ENCODE measurements at regions not wholly inside any gene's neighbourhood (a gene's known extent, or its start where the extent isn't known, plus 50 kb on each side); places are given as distances from the start of the nearest gene placed in this dataset.

GRCh38 chr12:46917821-46918220 lies 92.0 kb upstream of the SLC38A4 start:
- TF ChIP-seq CTCF (IDR thresholded peaks at IDR 0.05): no peak
- TF ChIP-seq POLR2A (IDR thresholded peaks at IDR 0.05): no peak

Measured in heart left ventricle (tissue), 13 donors.